ENCODE measurements at regions not wholly inside any gene's neighbourhood (a gene's known extent, or its start where the extent isn't known, plus 50 kb on each side); places are given as distances from the start of the nearest gene placed in this dataset.

GRCh38 chr10:28879875-28880682 lies 202.8 kb downstream of the BAMBI start:
- no peak for DNase-seq (ENCODE audit: low read depth)

GRCh38 chr10:28880683-28880950 lies 203.3 kb downstream of the BAMBI start:
- TF ChIP-seq CTCF (IDR thresholded peaks at IDR 0.05; ENCODE audit: low read depth, low read length, missing control alignments), result no peak
- no peak for DNase-seq (ENCODE audit: low read depth)

More at GRCh38 chr10:28879875-28880682, 202.8 kb downstream of the BAMBI start:
- no peak for TF ChIP-seq CTCF (IDR thresholded peaks at IDR 0.05; ENCODE audit: low read depth, low read length, missing control alignments)
- no peak overlapping the region for H3K4me3 ChIP-seq (ENCODE audit: low read depth, low read length)

GRCh38 chr10:28881171-28881882 lies 204.0 kb downstream of the BAMBI start:
- DNase-seq (ENCODE audit: low read depth), result no peak
- no peak for TF ChIP-seq CTCF (IDR thresholded peaks at IDR 0.05; ENCODE audit: low read depth, low read length, missing control alignments)
- H3K4me3 ChIP-seq (ENCODE audit: low read depth, low read length), result no peak overlapping the region

More at GRCh38 chr10:28880683-28880950, 203.3 kb downstream of the BAMBI start:
- H3K4me3 ChIP-seq (ENCODE audit: low read depth, low read length), result no peak overlapping the region

- H3K4me3 ChIP-seq (ENCODE audit: low read depth, low read length), result no peak overlapping the region
- TF ChIP-seq CTCF (IDR thresholded peaks at IDR 0.05; ENCODE audit: low read depth, low read length, missing control alignments), result no peak
- no peak for DNase-seq (ENCODE audit: low read depth)
Observed at GRCh38 chr10:28883741-28884423, 206.6 kb downstream of the BAMBI start.

GRCh38 chr10:28890121-28890950 lies 213.0 kb downstream of the BAMBI start:
- DNase-seq (ENCODE audit: low read depth), result no peak
- H3K4me3 ChIP-seq (ENCODE audit: low read depth, low read length), result no peak overlapping the region
- no peak for TF ChIP-seq CTCF (IDR thresholded peaks at IDR 0.05; ENCODE audit: low read depth, low read length, missing control alignments)

- DNase-seq (ENCODE audit: low read depth), result no peak
- H3K4me3 ChIP-seq (ENCODE audit: low read depth, low read length), result no peak overlapping the region
- no peak for TF ChIP-seq CTCF (IDR thresholded peaks at IDR 0.05; ENCODE audit: low read depth, low read length, missing control alignments)
Observed at GRCh38 chr10:28891058-28891713, 213.9 kb downstream of the BAMBI start.
